Kidney epithelial cell (primary cell): ENCODE measurements at regions not wholly inside any gene's neighbourhood (a gene's known extent, or its start where the extent isn't known, plus 50 kb on each side); places are given as distances from the start of the nearest gene placed in this dataset.

Experiments used
- DNase-seq: peaks from one replicate; pipeline ENCODE4 v3.0.0-alpha.2; 2010; ENCODE audit warnings: low read depth
- H3K27me3 ChIP-seq: 2 replicates; pipeline ENCODE4 v1.6.0; 2011; ENCODE audit warnings: low read length; ENCODE audit not compliant: control insufficient read depth, insufficient read depth
- H3K36me3 ChIP-seq: 2 replicates; pipeline ENCODE4 v1.5.1; 2011; ENCODE audit warnings: low read length; ENCODE audit not compliant: control insufficient read depth, insufficient read depth
- H3K4me3 ChIP-seq: 2 replicates; pipeline ENCODE4 v1.5.1; 2011; ENCODE audit warnings: low read depth, mild to moderate bottlenecking, control low read depth, low read length
- TF ChIP-seq, protein P1 (sequence below): IDR thresholded peaks from 2 replicates; pipeline ENCODE4 v1.5.1; 2011; ENCODE audit warnings: mild to moderate bottlenecking, moderate library complexity, low read length, control low read depth, inconsistent platforms; ENCODE audit not compliant: insufficient read depth, poor library complexity, severe bottlenecking

- TF ChIP-seq, protein P1, sequence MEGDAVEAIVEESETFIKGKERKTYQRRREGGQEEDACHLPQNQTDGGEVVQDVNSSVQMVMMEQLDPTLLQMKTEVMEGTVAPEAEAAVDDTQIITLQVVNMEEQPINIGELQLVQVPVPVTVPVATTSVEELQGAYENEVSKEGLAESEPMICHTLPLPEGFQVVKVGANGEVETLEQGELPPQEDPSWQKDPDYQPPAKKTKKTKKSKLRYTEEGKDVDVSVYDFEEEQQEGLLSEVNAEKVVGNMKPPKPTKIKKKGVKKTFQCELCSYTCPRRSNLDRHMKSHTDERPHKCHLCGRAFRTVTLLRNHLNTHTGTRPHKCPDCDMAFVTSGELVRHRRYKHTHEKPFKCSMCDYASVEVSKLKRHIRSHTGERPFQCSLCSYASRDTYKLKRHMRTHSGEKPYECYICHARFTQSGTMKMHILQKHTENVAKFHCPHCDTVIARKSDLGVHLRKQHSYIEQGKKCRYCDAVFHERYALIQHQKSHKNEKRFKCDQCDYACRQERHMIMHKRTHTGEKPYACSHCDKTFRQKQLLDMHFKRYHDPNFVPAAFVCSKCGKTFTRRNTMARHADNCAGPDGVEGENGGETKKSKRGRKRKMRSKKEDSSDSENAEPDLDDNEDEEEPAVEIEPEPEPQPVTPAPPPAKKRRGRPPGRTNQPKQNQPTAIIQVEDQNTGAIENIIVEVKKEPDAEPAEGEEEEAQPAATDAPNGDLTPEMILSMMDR, result no peak
- H3K4me3 ChIP-seq, result no peak overlapping the region
- no peaks in the 10 kb centered on the region for H3K36me3 ChIP-seq
- H3K27me3 ChIP-seq, result peaks cover 18% of the 10 kb centered on the region
- no peak for DNase-seq
Measured at GRCh38 chr3:184503647-184504046, 57.9 kb upstream of the EPHB3 start.

- no peak for DNase-seq
- TF ChIP-seq, protein P1, result no peak
- peaks cover 12% of the 10 kb centered on the region for H3K27me3 ChIP-seq
- H3K36me3 ChIP-seq, result no peaks in the 10 kb centered on the region
- H3K4me3 ChIP-seq, result no peak overlapping the region
Measured at GRCh38 chr3:184505076-184505878, 56.3 kb upstream of the EPHB3 start.

DNA sequence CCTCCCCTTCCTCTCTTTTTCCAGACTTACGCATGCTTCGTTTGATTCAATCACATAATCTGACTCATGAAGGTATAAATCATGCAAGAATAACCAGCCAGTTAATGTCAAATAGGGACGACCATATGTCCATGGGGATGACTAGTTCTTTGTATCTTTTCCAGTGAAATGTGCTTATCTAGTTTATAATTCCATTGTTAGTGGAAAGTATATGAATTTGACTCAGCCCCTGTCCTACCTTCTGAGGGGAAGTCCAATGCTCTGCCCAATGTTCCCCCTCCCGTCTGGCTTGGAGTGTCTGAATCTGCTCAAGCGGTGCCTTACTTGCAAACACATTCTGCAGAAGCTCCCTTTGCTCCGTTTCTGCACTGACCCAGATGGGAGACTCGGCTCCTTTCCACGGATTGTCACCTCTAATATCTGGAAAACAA lies 55.0 kb upstream of the EPHB3 start:
- TF ChIP-seq, protein P1, result no peak
- peaks cover 13% of the 10 kb centered on the region for H3K27me3 ChIP-seq
- no peak for DNase-seq
- H3K4me3 ChIP-seq, result no peak overlapping the region
- no peaks in the 10 kb centered on the region for H3K36me3 ChIP-seq

DNA sequence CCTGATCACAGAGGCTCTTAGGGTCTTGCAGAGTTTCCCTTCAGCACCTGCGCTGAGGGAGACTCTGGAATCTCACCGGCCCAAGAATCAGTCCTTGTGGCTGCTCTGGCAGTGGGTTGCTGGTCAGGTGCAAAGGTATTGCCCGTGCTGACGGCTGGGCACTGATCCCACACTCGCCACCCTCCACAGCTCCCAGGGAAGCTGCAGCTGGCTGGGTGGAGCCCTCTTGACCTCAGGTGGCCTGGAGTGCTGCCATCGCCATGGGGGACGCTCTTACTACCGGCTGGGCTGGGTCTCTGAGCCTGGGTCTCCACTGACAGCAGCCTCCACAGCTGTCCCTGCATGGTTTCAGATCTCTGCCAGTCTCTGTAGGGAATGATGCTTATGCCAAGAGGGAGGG lies 52.6 kb upstream of the EPHB3 start:
- Histone ChIP-seq H3K36me3 (no peaks in the 10 kb centered on the region), H3K27me3 (peaks cover 32% of the 10 kb centered on the region), H3K4me3 (no peak overlapping the region)
- TF ChIP-seq, protein P1, result no peak
- DNase-seq, result no peak

DNA sequence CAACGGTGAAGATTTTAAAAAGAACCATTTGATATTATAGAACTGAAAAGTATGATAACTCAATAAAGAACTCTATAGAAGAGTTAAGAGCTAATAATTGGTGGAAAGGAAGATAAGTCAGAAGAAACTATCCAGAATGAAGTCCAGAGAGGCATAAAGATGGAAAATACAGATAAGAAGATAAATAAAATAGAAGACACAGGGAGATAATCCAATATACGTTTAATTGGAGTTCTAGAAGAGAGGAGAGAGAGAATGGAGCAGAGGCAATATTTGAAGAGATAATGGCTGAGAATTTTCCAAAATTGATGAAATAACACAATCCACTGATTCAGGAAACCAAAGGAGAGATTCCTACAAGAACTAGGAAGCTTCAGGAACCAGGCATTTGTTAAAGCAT lies 49.8 kb upstream of the EPHB3 start:
- Histone ChIP-seq H3K27me3 (peaks cover 32% of the 10 kb centered on the region), H3K4me3 (no peak overlapping the region), H3K36me3 (no peaks in the 10 kb centered on the region)
- no peak for DNase-seq
- TF ChIP-seq, protein P1, result no peak
